C4-2B (cell line): ENCODE measurements at regions not wholly inside any gene's neighbourhood (a gene's known extent, or its start where the extent isn't known, plus 50 kb on each side); places are given as distances from the start of the nearest gene placed in this dataset.

Source experiments
- ZFX ChIP-seq: fragments of 450-650 bp; IDR thresholded peaks from 2 replicates; pipeline ENCODE4 v1.6.1; 2017
- TF ChIP-seq, protein P1 (sequence below): fragments of 450-650 bp; conservative IDR thresholded peaks from 2 replicates; pipeline ENCODE4 v1.5.1; 2017; ENCODE audit warnings: mild to moderate bottlenecking

GRCh38 chr2:59988341-59988740, 565.1 kb downstream of the BCL11A start:
- TF ChIP-seq, protein P1, sequence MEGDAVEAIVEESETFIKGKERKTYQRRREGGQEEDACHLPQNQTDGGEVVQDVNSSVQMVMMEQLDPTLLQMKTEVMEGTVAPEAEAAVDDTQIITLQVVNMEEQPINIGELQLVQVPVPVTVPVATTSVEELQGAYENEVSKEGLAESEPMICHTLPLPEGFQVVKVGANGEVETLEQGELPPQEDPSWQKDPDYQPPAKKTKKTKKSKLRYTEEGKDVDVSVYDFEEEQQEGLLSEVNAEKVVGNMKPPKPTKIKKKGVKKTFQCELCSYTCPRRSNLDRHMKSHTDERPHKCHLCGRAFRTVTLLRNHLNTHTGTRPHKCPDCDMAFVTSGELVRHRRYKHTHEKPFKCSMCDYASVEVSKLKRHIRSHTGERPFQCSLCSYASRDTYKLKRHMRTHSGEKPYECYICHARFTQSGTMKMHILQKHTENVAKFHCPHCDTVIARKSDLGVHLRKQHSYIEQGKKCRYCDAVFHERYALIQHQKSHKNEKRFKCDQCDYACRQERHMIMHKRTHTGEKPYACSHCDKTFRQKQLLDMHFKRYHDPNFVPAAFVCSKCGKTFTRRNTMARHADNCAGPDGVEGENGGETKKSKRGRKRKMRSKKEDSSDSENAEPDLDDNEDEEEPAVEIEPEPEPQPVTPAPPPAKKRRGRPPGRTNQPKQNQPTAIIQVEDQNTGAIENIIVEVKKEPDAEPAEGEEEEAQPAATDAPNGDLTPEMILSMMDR, result no peak
- no peak for TF ChIP-seq ZFX
